DOHH2 (cell line): ENCODE measurements at regions not wholly inside any gene's neighbourhood (a gene's known extent, or its start where the extent isn't known, plus 50 kb on each side); places are given as distances from the start of the nearest gene placed in this dataset.

ENCODE experiments used
- H3F3A ChIP-seq: fragments of 200-600 bp; sonication (generic), shearing (Covaris generic); 2 replicates; pipeline ENCODE4 v1.6.0; 2016; ENCODE audit warnings: antibody characterized with exemption, mild to moderate bottlenecking; ENCODE audit not compliant: control insufficient read depth, insufficient read depth
- H3K27ac ChIP-seq: fragments of 200-600 bp; sonication (generic); 2 replicates; pipeline ENCODE4 v1.5.1; 2014; ENCODE audit warnings: low read depth, mild to moderate bottlenecking, low read length, moderate library complexity
- H3K27me3 ChIP-seq: fragments of 200-600 bp; sonication (generic); 2 replicates; pipeline ENCODE4 v1.6.1; 2014; ENCODE audit warnings: mild to moderate bottlenecking, low read length, mixed read lengths; ENCODE audit not compliant: control insufficient read depth
- H3K36me3 ChIP-seq: fragments of 200-600 bp; sonication (generic); 2 replicates; pipeline ENCODE4 v1.6.1; 2014; ENCODE audit warnings: mild to moderate bottlenecking, low read length, moderate library complexity, mixed read lengths; ENCODE audit not compliant: control insufficient read depth
- H3K4me1 ChIP-seq: fragments of 200-600 bp; sonication (generic); 2 replicates; pipeline ENCODE4 v1.6.1; 2014; ENCODE audit warnings: mild to moderate bottlenecking, low read length, mixed read lengths; ENCODE audit not compliant: control insufficient read depth
- H3K4me2 ChIP-seq: fragments of 200-600 bp; sonication (generic); 2 replicates; pipeline ENCODE4 v1.6.0; 2014; ENCODE audit warnings: mild to moderate bottlenecking, low read length, moderate library complexity
- H3K4me3 ChIP-seq: fragments of 200-600 bp; sonication (generic); 2 replicates; pipeline ENCODE4 v1.5.1; 2014; ENCODE audit warnings: mild to moderate bottlenecking, low read length, mixed read lengths
- H3K79me2 ChIP-seq: fragments of 200-600 bp; sonication (generic); 2 replicates; pipeline ENCODE4 v1.6.1; 2014; ENCODE audit warnings: mild to moderate bottlenecking, low read length, mixed read lengths; ENCODE audit not compliant: control insufficient read depth
- H3K9me2 ChIP-seq: fragments of 200-600 bp; sonication (generic); replicated peaks from 2 replicates; pipeline ENCODE4 v1.6.1; 2014; ENCODE audit warnings: mild to moderate bottlenecking, low read length, mixed read lengths; ENCODE audit not compliant: control insufficient read depth
- H3K9me3 ChIP-seq: fragments of 200-600 bp; sonication (generic); 2 replicates; pipeline ENCODE4 v1.6.1; 2014; ENCODE audit warnings: antibody characterized with exemption, low read length, mixed read lengths; ENCODE audit not compliant: control insufficient read depth, insufficient read depth
- H4K20me1 ChIP-seq: fragments of 200-600 bp; sonication (generic); 2 replicates; pipeline ENCODE4 v1.6.0; 2014; ENCODE audit warnings: low read depth, mild to moderate bottlenecking, antibody characterized with exemption, low read length, moderate library complexity; ENCODE audit not compliant: control insufficient read depth, insufficient read depth
- CTCF ChIP-seq: fragments of 200-600 bp; sonication (generic); IDR thresholded peaks from one replicate; pipeline ENCODE4 v1.5.1; 2014; ENCODE audit warnings: antibody characterized with exemption, mild to moderate bottlenecking, low read depth, low read length; ENCODE audit not compliant: poor library complexity, severe bottlenecking
- EZH2phosphoT487 ChIP-seq: fragments of 200-600 bp; sonication (generic); IDR thresholded peaks from 2 replicates; pipeline ENCODE4 v1.6.1; 2017; ENCODE audit warnings: borderline replicate concordance, mild to moderate bottlenecking, antibody characterized with exemption, low read length, moderate library complexity, mixed read lengths

- no peaks in the 10 kb centered on the region for H4K20me1 ChIP-seq
- no peak overlapping the region for H3K4me2 ChIP-seq
- no peaks in the 10 kb centered on the region for H3K27me3 ChIP-seq
- no peaks in the 10 kb centered on the region for H3K4me1 ChIP-seq
- no peak overlapping the region for H3K4me3 ChIP-seq
- no peak overlapping the region for H3K27ac ChIP-seq
- no peaks in the 10 kb centered on the region for H3K9me2 ChIP-seq
- H3K9me3 ChIP-seq: no peaks in the 10 kb centered on the region
- no peaks in the 10 kb centered on the region for H3F3A ChIP-seq
- H3K79me2 ChIP-seq: no peaks in the 10 kb centered on the region
- TF ChIP-seq CTCF (no peak), EZH2phosphoT487 (no peak)
- no peaks in the 10 kb centered on the region for H3K36me3 ChIP-seq
These were observed 259.9 kb upstream of the IRX3 start for GRCh38 chr16:54546521-54546920.

- TF ChIP-seq EZH2phosphoT487 (no peak), CTCF (no peak)
- no peak overlapping the region for H3K4me3 ChIP-seq
These were observed 259.4 kb upstream of the IRX3 start for GRCh38 chr16:54545854-54546511.

GRCh38 chr16:54544553-54545180 is 258.1 kb upstream of the IRX3 start:
- no peaks in the 10 kb centered on the region for H4K20me1 ChIP-seq
- H3K36me3 ChIP-seq: no peaks in the 10 kb centered on the region
- no peaks in the 10 kb centered on the region for H3K79me2 ChIP-seq
- no peaks in the 10 kb centered on the region for H3K9me2 ChIP-seq
- no peak overlapping the region for H3K27ac ChIP-seq
- TF ChIP-seq CTCF (no peak), EZH2phosphoT487 (no peak)
- H3F3A ChIP-seq: no peaks in the 10 kb centered on the region
- H3K27me3 ChIP-seq: no peaks in the 10 kb centered on the region
- H3K4me3 ChIP-seq: no peak overlapping the region
- no peaks in the 10 kb centered on the region for H3K4me1 ChIP-seq
- H3K4me2 ChIP-seq: no peak overlapping the region
- H3K9me3 ChIP-seq: no peaks in the 10 kb centered on the region

More at GRCh38 chr16:54545854-54546511, 259.4 kb upstream of the IRX3 start:
- Histone ChIP-seq H3F3A (no peaks in the 10 kb centered on the region), H3K9me2 (no peaks in the 10 kb centered on the region), H3K4me1 (no peaks in the 10 kb centered on the region), H4K20me1 (no peaks in the 10 kb centered on the region), H3K36me3 (no peaks in the 10 kb centered on the region), H3K27me3 (no peaks in the 10 kb centered on the region), H3K27ac (no peak overlapping the region), H3K4me2 (no peak overlapping the region), H3K9me3 (no peaks in the 10 kb centered on the region), H3K79me2 (no peaks in the 10 kb centered on the region)
